ENCODE measurements at regions not wholly inside any gene's neighbourhood (a gene's known extent, or its start where the extent isn't known, plus 50 kb on each side); places are given as distances from the start of the nearest gene placed in this dataset.

GRCh38 chr4:29867412-29867811, 852.8 kb upstream of the PCDH7 start:
- no peak for TF ChIP-seq CTCF (IDR thresholded peaks at IDR 0.05)
- TF ChIP-seq POLR2A (IDR thresholded peaks at IDR 0.05): no peak
- no peak for TF ChIP-seq EP300 (IDR thresholded peaks at IDR 0.05)

Measured in tibial nerve (tissue), 4 donors.